Retinal pigment epithelial cell (primary cell): ENCODE measurements at regions not wholly inside any gene's neighbourhood (a gene's known extent, or its start where the extent isn't known, plus 50 kb on each side); places are given as distances from the start of the nearest gene placed in this dataset.

Experiments used
- DNase-seq: peaks from one replicate; pipeline ENCODE4 v3.0.0-alpha.2; 2010; ENCODE audit warnings: low read depth
- H3K4me3 ChIP-seq: 2 replicates; pipeline ENCODE4 v1.5.1; 2011; ENCODE audit warnings: mild to moderate bottlenecking, low read length, control low read depth, moderate library complexity
- TF ChIP-seq, protein P1 (sequence below): conservative IDR thresholded peaks from 2 replicates; pipeline ENCODE4 v1.5.1; 2011; ENCODE audit warnings: low read depth, low read length, control low read depth, inconsistent platforms

GRCh38 chr5:36519881-36520280 is 86.5 kb upstream of the SLC1A3 start:
- no peak overlapping the region for H3K4me3 ChIP-seq
- TF ChIP-seq, protein P1, sequence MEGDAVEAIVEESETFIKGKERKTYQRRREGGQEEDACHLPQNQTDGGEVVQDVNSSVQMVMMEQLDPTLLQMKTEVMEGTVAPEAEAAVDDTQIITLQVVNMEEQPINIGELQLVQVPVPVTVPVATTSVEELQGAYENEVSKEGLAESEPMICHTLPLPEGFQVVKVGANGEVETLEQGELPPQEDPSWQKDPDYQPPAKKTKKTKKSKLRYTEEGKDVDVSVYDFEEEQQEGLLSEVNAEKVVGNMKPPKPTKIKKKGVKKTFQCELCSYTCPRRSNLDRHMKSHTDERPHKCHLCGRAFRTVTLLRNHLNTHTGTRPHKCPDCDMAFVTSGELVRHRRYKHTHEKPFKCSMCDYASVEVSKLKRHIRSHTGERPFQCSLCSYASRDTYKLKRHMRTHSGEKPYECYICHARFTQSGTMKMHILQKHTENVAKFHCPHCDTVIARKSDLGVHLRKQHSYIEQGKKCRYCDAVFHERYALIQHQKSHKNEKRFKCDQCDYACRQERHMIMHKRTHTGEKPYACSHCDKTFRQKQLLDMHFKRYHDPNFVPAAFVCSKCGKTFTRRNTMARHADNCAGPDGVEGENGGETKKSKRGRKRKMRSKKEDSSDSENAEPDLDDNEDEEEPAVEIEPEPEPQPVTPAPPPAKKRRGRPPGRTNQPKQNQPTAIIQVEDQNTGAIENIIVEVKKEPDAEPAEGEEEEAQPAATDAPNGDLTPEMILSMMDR: no peak
- no peak for DNase-seq

- DNase-seq: no peak
- TF ChIP-seq, protein P1: no peak
- no peak overlapping the region for H3K4me3 ChIP-seq
Measured at GRCh38 chr5:36521219-36521618, 85.2 kb upstream of the SLC1A3 start.

DNA sequence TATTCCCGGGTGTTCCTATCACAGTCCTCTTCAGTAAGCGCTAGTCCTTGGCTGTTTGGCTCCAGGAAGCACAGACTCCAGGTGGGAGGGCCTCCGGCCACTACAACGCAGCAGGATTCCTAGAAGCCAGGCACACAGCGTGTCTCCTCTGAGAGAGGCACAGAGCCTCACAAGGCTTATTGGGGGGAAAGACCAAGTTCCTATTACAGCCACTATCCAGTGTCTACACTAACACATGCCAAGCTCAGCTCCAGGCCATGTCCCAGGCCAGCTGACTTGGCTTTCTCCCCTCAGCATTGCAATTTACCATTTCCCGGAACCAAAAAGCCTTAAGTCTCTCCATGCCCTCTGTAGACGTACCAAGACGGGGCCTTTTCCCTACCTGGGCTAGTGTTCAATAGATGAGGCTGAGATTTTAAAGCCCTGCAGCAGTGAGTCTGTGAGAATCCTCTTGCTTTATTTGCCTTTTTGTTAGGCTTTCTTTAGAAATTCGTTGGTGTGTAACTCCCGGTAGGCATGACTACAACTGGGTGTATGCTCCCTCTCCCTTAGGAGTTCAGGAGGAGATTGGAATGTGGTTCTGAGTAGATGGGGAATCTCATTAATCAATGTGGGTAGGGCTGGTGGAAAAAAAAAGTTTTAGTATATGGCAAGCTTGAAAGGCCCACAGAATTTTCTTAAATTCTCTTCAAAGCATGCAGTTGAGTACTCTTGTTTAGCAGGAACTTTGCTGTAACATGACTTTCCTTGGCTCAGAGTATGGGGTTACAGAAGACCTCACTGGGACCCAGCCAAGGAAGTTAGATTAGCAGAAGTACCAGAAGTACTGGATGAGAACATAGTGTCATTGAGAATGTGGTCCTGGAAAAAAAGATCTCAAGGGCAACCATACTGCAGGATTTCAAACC is 84.3 kb upstream of the SLC1A3 start:
- TF ChIP-seq, protein P1: no peak
- no peak for DNase-seq

GRCh38 chr5:36522746-36523065 is 83.7 kb upstream of the SLC1A3 start:
- TF ChIP-seq, protein P1: no peak
- DNase-seq: no peak
- no peak overlapping the region for H3K4me3 ChIP-seq

More for the DNA sequence above, 84.3 kb upstream of the SLC1A3 start:
- H3K4me3 ChIP-seq: no peak overlapping the region

DNA sequence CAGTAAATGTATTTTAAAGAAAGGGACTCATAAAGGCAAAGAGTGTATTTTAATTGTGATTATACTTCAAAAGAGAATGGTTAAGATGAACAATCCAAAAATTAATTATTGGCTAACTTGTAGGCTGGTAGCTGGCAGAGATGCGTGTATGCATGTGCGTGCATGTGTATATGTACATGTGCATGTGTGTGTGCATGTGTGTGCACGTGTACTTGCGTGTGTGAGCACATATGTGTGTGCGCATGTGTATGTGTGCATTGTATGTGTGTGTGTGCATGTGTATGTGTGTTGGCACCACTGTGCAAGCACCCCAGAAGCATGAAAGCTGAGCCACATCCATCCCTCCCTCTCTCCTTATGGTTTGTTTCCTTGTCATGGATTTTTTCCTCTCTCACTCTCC is 83.0 kb upstream of the SLC1A3 start:
- TF ChIP-seq, protein P1: no peak
- no peak for DNase-seq
- H3K4me3 ChIP-seq: no peak overlapping the region

GRCh38 chr5:36523926-36524325 is 82.5 kb upstream of the SLC1A3 start:
- TF ChIP-seq, protein P1: no peak
- no peak for DNase-seq
- H3K4me3 ChIP-seq: no peak overlapping the region

- TF ChIP-seq, protein P1: no peak
- DNase-seq: no peak
- no peak overlapping the region for H3K4me3 ChIP-seq
Measured at GRCh38 chr5:36526537-36526936, 79.9 kb upstream of the SLC1A3 start.
